NB4 (cell line): ENCODE measurements at regions not wholly inside any gene's neighbourhood (a gene's known extent, or its start where the extent isn't known, plus 50 kb on each side); places are given as distances from the start of the nearest gene placed in this dataset.

Experiments
- DNase-seq: peaks from one replicate; pipeline ENCODE4 v3.0.0; 2010; ENCODE audit warnings: low read depth
- H3K4me3 ChIP-seq: one replicate; pipeline ENCODE4 v1.5.1; 2011; ENCODE audit warnings: mild to moderate bottlenecking, low read depth, low read length, moderate library complexity
- CTCF ChIP-seq: IDR thresholded peaks from one replicate; pipeline ENCODE4 v1.5.1; 2012; ENCODE audit warnings: low read depth, low read length
- MAX ChIP-seq: IDR thresholded peaks from 2 replicates; pipeline ENCODE4 v1.6.1; 2011; ENCODE audit warnings: low read depth, low read length
- MYC ChIP-seq: IDR thresholded peaks from 2 replicates; pipeline ENCODE4 v1.6.1; 2011; ENCODE audit warnings: low read depth, low read length
- POLR2A ChIP-seq: IDR thresholded peaks from 2 replicates; pipeline ENCODE4 v1.6.1; 2011; ENCODE audit warnings: mild to moderate bottlenecking; ENCODE audit not compliant: insufficient read length; ENCODE audit errors: extremely low read depth

GRCh38 chr2:18445433-18446320, 114.8 kb downstream of the RDH14 start:
- no peak for TF ChIP-seq CTCF
- no peak for TF ChIP-seq MYC
- TF ChIP-seq POLR2A, result no peak
- TF ChIP-seq MAX, result no peak
- DNase-seq, result no peak

GRCh38 chr2:18444806-18445205, 115.6 kb downstream of the RDH14 start:
- DNase-seq, result no peak
- TF ChIP-seq MAX (no peak), MYC (no peak), CTCF (no peak), POLR2A (no peak)
- H3K4me3 ChIP-seq, result no peak overlapping the region

More at GRCh38 chr2:18445433-18446320, 114.8 kb downstream of the RDH14 start:
- no peak overlapping the region for H3K4me3 ChIP-seq

GRCh38 chr2:18441583-18441982, 118.9 kb downstream of the RDH14 start:
- TF ChIP-seq CTCF (no peak), POLR2A (no peak), MAX (no peak), MYC (no peak)
- H3K4me3 ChIP-seq, result no peak overlapping the region
- no peak for DNase-seq

GRCh38 chr2:18440777-18441176, 119.7 kb downstream of the RDH14 start:
- no peak for DNase-seq
- TF ChIP-seq MAX (no peak), CTCF (no peak), POLR2A (no peak), MYC (no peak)
- H3K4me3 ChIP-seq, result no peak overlapping the region

GRCh38 chr2:18440141-18440661, 120.3 kb downstream of the RDH14 start:
- DNase-seq, result no peak
- TF ChIP-seq CTCF, result no peak
- TF ChIP-seq MYC, result no peak
- no peak for TF ChIP-seq MAX
- TF ChIP-seq POLR2A, result no peak
- no peak overlapping the region for H3K4me3 ChIP-seq
